GM12873 (cell line): ENCODE measurements at regions not wholly inside any gene's neighbourhood (a gene's known extent, or its start where the extent isn't known, plus 50 kb on each side); places are given as distances from the start of the nearest gene placed in this dataset.

Experiments
- TF ChIP-seq, protein P1 (sequence below): IDR thresholded peaks from 2 replicates; pipeline ENCODE4 v1.5.1; 2012; ENCODE audit warnings: low read depth, mild to moderate bottlenecking, moderate library complexity, low read length, control low read depth; ENCODE audit not compliant: insufficient read depth; ENCODE audit errors: missing control alignments

DNA sequence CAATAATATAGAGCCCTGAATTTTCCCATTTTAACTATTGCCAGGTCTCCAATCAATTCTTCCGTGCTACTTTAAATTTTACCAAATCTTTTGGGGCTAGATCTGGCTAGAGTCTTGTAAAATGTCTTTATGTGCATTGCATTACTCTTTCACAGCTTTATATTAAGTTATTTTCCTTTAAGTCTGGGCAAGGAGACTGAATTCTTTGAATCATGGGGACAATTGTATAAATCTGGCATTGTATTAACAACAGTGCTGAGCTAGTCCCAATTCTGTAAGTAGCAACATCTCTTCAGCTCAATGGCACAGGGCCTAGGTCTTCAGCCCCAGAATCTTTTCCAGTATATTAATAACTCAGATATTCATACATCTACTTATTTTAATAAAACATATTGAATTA is 1080.4 kb upstream of the INTU start:
- TF ChIP-seq, protein P1, sequence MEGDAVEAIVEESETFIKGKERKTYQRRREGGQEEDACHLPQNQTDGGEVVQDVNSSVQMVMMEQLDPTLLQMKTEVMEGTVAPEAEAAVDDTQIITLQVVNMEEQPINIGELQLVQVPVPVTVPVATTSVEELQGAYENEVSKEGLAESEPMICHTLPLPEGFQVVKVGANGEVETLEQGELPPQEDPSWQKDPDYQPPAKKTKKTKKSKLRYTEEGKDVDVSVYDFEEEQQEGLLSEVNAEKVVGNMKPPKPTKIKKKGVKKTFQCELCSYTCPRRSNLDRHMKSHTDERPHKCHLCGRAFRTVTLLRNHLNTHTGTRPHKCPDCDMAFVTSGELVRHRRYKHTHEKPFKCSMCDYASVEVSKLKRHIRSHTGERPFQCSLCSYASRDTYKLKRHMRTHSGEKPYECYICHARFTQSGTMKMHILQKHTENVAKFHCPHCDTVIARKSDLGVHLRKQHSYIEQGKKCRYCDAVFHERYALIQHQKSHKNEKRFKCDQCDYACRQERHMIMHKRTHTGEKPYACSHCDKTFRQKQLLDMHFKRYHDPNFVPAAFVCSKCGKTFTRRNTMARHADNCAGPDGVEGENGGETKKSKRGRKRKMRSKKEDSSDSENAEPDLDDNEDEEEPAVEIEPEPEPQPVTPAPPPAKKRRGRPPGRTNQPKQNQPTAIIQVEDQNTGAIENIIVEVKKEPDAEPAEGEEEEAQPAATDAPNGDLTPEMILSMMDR, result no peak

DNA sequence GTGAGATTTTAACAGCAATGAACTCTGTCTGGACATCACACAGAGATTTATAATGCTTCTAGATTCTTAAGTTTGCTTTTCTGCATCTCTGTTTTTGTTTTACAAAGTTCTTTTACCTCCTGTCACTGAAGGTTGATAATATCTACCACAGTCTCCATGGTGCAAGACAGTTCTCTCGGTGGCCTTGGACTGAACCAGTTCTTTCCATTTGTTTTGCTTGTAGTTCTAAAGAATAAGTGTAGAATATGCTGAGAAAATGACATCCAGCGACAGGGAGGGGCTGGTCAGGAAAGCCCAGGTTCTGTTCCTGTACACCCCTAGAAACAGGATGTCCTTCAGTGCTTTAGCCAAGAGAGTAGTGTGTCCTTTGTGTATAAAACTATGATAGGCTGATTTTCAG is 1079.5 kb upstream of the INTU start:
- TF ChIP-seq, protein P1, result no peak

DNA sequence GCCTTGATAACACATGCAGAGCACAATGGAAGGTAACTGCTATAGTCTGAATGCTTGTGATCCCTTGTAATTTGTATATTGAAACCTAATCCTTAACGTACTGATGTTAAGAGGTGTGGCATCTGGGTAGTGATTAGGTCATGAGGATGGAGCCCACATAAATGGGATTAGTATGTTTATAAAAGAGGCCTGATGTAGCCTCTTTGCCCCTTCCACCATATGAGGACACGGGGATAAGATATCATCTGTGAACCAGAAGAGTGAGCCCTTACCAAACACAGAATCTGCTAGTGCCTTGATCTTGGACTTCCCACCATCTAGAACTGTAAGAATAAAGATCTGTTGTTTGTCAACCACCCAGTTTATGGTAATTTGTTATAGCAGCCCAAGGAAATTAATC is 1074.2 kb upstream of the INTU start:
- TF ChIP-seq, protein P1, result no peak

DNA sequence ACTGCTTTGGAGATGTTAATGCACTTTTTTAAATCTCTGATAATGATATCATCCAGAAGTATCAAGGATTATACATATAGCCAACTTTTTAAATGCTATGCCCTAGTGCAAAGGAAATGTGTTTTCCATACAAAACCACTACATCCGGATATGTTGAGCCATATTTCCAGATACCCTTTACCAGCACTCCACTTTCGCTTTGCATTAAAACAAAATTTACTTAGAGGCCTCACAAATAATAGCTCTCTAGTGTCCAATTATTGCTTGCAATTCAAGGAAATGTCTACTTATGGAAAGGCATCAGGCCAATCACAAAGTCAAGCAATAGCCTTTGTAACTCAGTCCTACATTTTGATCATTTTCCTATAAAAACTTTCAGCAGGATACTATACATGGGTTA is 1072.8 kb upstream of the INTU start:
- TF ChIP-seq, protein P1, result no peak

DNA sequence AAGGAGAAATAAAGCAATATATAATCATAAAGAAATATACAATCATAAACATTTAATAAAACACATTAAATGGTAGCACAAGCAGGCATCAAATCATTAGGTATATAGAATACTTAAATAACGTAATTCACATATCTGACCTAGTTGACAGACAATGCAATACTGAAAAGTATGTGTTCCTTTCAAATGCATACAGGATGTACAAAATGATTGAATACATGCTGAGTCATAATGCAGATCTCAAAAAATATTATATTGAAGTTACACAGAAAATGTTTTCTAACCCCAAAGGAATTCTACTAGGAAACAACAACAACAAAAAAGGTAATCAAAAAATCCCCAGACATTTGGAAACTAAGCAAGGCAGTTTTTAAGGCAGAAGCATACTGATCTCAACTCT is 1072.0 kb upstream of the INTU start:
- TF ChIP-seq, protein P1, result no peak

DNA sequence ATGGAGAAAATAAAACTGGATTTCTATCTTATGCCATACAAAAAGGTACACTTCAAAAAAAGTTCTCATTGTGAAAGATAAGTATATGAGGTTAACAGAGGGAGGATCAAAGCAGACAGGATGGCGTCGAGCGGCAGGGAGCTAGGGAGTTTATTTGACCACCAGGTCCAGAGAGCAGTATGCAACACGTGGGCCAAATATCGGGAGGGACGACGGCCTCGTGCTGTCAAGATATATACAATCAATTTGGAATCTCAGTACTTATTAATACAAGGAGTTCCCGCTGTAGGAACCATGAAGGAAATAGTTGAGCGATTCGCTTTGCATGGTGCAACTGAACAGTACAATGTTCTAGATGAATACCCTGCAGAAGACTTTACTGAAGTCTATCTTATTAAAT is 1069.4 kb upstream of the INTU start:
- TF ChIP-seq, protein P1, result no peak

DNA sequence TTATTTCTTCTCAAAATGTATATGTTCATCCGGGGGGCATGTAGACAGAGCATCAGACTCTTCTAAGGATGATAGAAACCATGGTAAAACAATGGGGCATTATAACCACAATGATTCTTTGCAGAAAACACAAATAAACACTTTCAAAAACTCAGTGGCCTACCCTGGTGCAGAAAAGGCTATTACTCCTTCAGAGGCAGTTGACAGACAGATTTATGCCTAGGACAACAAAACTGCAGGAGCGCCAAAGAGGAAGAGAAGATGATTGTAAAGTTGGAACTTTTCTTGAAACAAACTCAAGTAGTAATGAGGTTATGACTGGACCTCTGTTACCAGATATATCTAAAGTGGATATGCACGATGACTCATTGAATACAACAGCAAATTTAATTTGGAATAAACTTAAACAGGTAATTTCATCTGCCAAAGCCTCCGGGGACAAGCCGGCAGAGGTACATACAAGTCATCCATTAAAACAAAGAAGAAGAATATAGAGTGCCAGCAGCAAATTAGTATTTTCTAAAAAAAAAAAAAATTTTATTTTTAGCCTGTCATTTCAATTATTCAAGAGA is 1068.4 kb upstream of the INTU start:
- TF ChIP-seq, protein P1, result no peak
